ENCODE measurements at regions not wholly inside any gene's neighbourhood (a gene's known extent, or its start where the extent isn't known, plus 50 kb on each side); places are given as distances from the start of the nearest gene placed in this dataset.

- no peak for TF ChIP-seq CTCF (conservative IDR thresholded peaks at IDR 0.05 in 1 of 2, IDR thresholded peaks at IDR 0.05 in 1 of 2; ENCODE audit: extremely low read depth in 1 of 2, insufficient read depth in 1 of 2, low read depth in 1 of 2, low read length in 2 of 2)
- TF ChIP-seq EZH2 (IDR thresholded peaks at IDR 0.05; ENCODE audit: borderline replicate concordance, low read length), result no peak
Measured at GRCh38 chr5:57569601-57570000, 87.0 kb upstream of the ACTBL2 start.
